ENCODE measurements at regions not wholly inside any gene's neighbourhood (a gene's known extent, or its start where the extent isn't known, plus 50 kb on each side); places are given as distances from the start of the nearest gene placed in this dataset.

DNA sequence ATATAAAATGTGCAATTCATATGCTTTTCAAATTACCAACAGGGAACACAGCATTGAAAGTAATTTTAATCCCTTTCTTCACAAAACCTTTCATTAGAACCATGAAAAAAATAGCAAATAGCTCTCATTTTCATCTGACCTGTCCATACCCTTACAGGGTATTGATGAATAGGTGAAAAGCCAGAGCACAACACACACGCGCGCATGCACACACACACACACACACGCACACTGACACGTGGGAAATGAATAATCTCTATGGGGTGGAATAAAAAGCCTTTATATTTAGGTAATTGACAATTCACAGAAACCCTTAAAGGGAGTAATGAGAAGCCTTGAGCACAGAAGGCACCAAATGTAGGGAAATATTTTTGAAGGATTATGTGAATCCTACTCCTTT, 76.2 kb upstream of the POU2AF2 start:
- TF ChIP-seq, protein P1, sequence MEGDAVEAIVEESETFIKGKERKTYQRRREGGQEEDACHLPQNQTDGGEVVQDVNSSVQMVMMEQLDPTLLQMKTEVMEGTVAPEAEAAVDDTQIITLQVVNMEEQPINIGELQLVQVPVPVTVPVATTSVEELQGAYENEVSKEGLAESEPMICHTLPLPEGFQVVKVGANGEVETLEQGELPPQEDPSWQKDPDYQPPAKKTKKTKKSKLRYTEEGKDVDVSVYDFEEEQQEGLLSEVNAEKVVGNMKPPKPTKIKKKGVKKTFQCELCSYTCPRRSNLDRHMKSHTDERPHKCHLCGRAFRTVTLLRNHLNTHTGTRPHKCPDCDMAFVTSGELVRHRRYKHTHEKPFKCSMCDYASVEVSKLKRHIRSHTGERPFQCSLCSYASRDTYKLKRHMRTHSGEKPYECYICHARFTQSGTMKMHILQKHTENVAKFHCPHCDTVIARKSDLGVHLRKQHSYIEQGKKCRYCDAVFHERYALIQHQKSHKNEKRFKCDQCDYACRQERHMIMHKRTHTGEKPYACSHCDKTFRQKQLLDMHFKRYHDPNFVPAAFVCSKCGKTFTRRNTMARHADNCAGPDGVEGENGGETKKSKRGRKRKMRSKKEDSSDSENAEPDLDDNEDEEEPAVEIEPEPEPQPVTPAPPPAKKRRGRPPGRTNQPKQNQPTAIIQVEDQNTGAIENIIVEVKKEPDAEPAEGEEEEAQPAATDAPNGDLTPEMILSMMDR (IDR thresholded peaks at IDR 0.05) = no peak
- TF ChIP-seq POLR2A (IDR thresholded peaks at IDR 0.05) = no peak
- Histone ChIP-seq H3K9me3 (no peaks in the 10 kb centered on the region), H3K4me3 (no peak overlapping the region), H3K4me1 (no peaks in the 10 kb centered on the region), H3K27me3 (no peaks in the 10 kb centered on the region), H3K27ac (no peak overlapping the region), H3K36me3 (no peaks in the 10 kb centered on the region)
- 83% methylated on average over 5 of the region's 5 CpGs for WGBS (ENCODE audit: insufficient coverage, low coverage, low lambda C conversion rate, missing lambda C conversion rate)
- DNase-seq (no peak), ATAC-seq (no peak)
- intact Hi-C loops (cut with DNase I) = no loop called here

DNA sequence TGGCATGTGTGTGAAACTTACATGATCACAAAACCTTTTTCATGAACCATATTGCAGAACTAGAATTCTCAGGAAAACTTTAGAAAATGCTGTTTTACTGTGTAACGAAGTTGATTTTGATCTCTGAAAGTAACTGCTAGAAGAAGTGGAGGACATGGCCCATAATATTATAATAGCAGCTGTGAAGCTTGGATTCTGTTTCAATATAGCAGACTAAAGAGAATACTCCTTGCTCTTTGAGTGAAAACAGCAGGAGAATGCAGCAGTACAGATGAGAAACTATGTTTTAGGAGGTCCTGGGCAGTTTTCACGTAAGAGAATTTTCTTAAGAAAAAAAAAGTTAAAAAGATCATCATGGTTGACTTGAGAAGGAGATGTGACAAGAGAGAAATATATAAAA, 76.7 kb upstream of the POU2AF2 start:
- no peak overlapping the region for H3K27ac ChIP-seq
- 66% methylated on average over 2 of the region's 2 CpGs for WGBS (ENCODE audit: insufficient coverage, low coverage, low lambda C conversion rate, missing lambda C conversion rate)
- intact Hi-C loops (cut with DNase I) = no loop called here

DNA sequence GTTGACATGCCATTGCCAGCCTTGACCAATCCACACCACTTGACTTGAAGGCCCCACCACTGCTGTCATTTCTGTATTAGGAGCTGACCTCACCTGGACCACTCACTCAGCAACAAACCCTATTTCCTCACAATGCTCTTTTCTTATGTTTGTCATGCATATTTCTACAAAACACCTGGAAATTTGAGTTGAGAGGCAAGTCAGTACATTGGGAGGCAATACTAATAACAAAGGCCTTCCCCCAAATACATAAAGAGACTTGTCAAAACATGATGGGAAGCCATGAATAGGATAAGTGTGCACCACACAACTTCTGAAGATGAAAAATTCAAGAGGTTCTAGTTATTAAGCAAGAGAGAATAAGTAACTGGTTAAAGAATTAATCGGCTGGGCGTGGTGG, 77.9 kb upstream of the POU2AF2 start:
- no peaks in the 10 kb centered on the region for H3K36me3 ChIP-seq
- H3K27ac ChIP-seq = no peak overlapping the region
- no peak for TF ChIP-seq POLR2A (IDR thresholded peaks at IDR 0.05)
- TF ChIP-seq, protein P1 (IDR thresholded peaks at IDR 0.05) = no peak
- H3K9me3 ChIP-seq = no peaks in the 10 kb centered on the region
- H3K27me3 ChIP-seq = no peaks in the 10 kb centered on the region
- no peak for DNase-seq
- intact Hi-C loops (cut with DNase I) = no loop called here
- H3K4me1 ChIP-seq = no peaks in the 10 kb centered on the region
- no peak for ATAC-seq
- H3K4me3 ChIP-seq = no peak overlapping the region
- 93% methylated on average over 2 of the region's 2 CpGs for WGBS (ENCODE audit: insufficient coverage, low coverage, low lambda C conversion rate, missing lambda C conversion rate)

More for the DNA sequence above, 76.7 kb upstream of the POU2AF2 start:
- H3K9me3 ChIP-seq = no peaks in the 10 kb centered on the region
- no peak overlapping the region for H3K4me3 ChIP-seq
- ATAC-seq (no peak), DNase-seq (no peak)
- TF ChIP-seq, protein P1 (IDR thresholded peaks at IDR 0.05) = no peak
- TF ChIP-seq POLR2A (IDR thresholded peaks at IDR 0.05) = no peak
- no peaks in the 10 kb centered on the region for H3K36me3 ChIP-seq
- H3K27me3 ChIP-seq = no peaks in the 10 kb centered on the region
- H3K4me1 ChIP-seq = no peaks in the 10 kb centered on the region

DNA sequence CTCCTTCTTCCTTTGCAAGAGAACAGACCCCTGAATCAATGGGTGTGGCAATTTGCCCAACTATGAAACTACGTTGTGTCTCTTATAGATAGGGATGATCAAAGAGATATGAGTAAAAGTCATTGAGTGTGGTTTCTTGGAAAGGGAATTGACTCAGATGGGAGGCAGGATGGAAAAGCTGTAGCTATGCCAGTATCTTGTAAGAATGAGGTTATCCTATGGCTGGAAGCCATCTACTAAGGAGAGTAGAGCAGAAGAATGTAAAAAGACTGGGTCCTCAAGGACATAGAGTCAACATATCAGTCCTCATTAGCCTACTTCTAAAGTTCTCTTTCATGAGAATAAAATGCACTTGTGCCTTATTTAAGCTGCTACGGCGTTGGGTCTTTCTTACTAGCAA, 78.9 kb upstream of the POU2AF2 start:
- DNase-seq = no peak
- no peaks in the 10 kb centered on the region for H3K9me3 ChIP-seq
- no peaks in the 10 kb centered on the region for H3K36me3 ChIP-seq
- H3K4me1 ChIP-seq = no peaks in the 10 kb centered on the region
- TF ChIP-seq, protein P1 (IDR thresholded peaks at IDR 0.05) = no peak
- TF ChIP-seq POLR2A (IDR thresholded peaks at IDR 0.05) = no peak
- 76% methylated on average over 3 of the region's 3 CpGs for WGBS (ENCODE audit: insufficient coverage, low coverage, low lambda C conversion rate, missing lambda C conversion rate)
- H3K4me3 ChIP-seq = no peak overlapping the region
- intact Hi-C loops (cut with DNase I) = no loop called here
- no peak for ATAC-seq
- H3K27me3 ChIP-seq = no peaks in the 10 kb centered on the region
- no peak overlapping the region for H3K27ac ChIP-seq

DNA sequence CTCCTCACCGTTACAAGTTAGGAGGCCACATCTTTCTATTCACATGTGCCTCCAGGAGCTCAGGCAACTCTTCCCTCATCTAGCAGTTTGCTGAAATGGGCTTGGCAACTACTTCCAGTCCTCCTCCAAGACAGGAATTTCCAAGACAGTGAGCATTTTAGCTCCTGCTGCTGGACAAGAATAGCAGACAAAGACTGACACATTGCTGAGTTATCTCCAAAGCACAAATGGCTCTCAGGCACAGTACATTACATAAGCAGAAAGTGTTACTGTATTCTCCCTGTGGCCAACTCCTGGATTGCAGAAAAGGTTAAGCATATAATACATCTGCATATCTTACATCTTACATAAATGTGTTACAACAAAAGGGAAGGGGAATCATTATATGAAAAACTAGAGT, 83.2 kb upstream of the POU2AF2 start:
- Histone ChIP-seq H3K4me3 (no peak overlapping the region), H3K9me3 (no peaks in the 10 kb centered on the region), H3K27me3 (no peaks in the 10 kb centered on the region), H3K36me3 (no peaks in the 10 kb centered on the region), H3K4me1 (no peaks in the 10 kb centered on the region), H3K27ac (no peak overlapping the region)
- ATAC-seq (no peak), DNase-seq (no peak)
- intact Hi-C loops (cut with DNase I) = no loop called here
- TF ChIP-seq, protein P1 (IDR thresholded peaks at IDR 0.05) = no peak
- no peak for TF ChIP-seq POLR2A (IDR thresholded peaks at IDR 0.05)
- 86% methylated on average over 1 of the region's 1 CpG for WGBS (ENCODE audit: insufficient coverage, low coverage, low lambda C conversion rate, missing lambda C conversion rate)
